HL-60 (cell line): ENCODE measurements at regions not wholly inside any gene's neighbourhood (a gene's known extent, or its start where the extent isn't known, plus 50 kb on each side); places are given as distances from the start of the nearest gene placed in this dataset.

Experiments used
- GABPA ChIP-seq: IDR thresholded peaks from 2 replicates; pipeline ENCODE4 v1.6.1; 2012; ENCODE audit warnings: low read depth
- POLR2AphosphoS5 ChIP-seq: IDR thresholded peaks from 2 replicates; pipeline ENCODE4 v1.6.1; 2012; ENCODE audit warnings: low read depth
- SPI1 ChIP-seq: IDR thresholded peaks from 2 replicates; pipeline ENCODE4 v1.6.1; 2012; ENCODE audit warnings: low read depth, mild to moderate bottlenecking, borderline replicate concordance
- TF ChIP-seq, protein P1 (sequence below): IDR thresholded peaks from one replicate; pipeline ENCODE4 v1.5.1; 2011; ENCODE audit warnings: low read length, control low read depth, inconsistent platforms; ENCODE audit not compliant: insufficient read depth
- TF ChIP-seq, protein P2 (sequence below): IDR thresholded peaks from 2 replicates; pipeline ENCODE4 v1.6.1; 2012; ENCODE audit warnings: low read depth; ENCODE audit not compliant: insufficient replicate concordance

DNA sequence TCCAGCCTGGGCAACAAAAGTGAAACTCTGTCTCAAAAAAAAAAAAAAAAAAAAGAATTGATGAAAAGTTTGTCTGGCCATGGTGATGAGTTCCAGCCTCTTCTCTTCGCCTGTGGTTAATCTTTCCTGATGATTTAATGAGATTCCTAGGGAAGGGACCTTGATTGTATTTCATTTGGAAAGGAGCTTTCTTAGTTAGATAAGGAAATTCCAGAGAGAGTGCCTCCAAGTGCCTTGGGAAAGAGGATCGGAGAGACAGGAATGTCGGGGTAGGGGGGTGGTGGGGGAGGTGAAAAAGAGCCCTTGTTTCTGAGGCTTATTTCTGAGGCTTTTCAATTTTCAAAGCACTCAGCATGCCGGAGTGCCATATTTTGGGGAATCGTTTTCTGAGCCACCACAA lies 93.2 kb upstream of the SIAH1 start:
- TF ChIP-seq, protein P1, sequence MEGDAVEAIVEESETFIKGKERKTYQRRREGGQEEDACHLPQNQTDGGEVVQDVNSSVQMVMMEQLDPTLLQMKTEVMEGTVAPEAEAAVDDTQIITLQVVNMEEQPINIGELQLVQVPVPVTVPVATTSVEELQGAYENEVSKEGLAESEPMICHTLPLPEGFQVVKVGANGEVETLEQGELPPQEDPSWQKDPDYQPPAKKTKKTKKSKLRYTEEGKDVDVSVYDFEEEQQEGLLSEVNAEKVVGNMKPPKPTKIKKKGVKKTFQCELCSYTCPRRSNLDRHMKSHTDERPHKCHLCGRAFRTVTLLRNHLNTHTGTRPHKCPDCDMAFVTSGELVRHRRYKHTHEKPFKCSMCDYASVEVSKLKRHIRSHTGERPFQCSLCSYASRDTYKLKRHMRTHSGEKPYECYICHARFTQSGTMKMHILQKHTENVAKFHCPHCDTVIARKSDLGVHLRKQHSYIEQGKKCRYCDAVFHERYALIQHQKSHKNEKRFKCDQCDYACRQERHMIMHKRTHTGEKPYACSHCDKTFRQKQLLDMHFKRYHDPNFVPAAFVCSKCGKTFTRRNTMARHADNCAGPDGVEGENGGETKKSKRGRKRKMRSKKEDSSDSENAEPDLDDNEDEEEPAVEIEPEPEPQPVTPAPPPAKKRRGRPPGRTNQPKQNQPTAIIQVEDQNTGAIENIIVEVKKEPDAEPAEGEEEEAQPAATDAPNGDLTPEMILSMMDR = no peak
- TF ChIP-seq SPI1 (no peak), GABPA (no peak), POLR2AphosphoS5 (no peak)
- TF ChIP-seq, protein P2, sequence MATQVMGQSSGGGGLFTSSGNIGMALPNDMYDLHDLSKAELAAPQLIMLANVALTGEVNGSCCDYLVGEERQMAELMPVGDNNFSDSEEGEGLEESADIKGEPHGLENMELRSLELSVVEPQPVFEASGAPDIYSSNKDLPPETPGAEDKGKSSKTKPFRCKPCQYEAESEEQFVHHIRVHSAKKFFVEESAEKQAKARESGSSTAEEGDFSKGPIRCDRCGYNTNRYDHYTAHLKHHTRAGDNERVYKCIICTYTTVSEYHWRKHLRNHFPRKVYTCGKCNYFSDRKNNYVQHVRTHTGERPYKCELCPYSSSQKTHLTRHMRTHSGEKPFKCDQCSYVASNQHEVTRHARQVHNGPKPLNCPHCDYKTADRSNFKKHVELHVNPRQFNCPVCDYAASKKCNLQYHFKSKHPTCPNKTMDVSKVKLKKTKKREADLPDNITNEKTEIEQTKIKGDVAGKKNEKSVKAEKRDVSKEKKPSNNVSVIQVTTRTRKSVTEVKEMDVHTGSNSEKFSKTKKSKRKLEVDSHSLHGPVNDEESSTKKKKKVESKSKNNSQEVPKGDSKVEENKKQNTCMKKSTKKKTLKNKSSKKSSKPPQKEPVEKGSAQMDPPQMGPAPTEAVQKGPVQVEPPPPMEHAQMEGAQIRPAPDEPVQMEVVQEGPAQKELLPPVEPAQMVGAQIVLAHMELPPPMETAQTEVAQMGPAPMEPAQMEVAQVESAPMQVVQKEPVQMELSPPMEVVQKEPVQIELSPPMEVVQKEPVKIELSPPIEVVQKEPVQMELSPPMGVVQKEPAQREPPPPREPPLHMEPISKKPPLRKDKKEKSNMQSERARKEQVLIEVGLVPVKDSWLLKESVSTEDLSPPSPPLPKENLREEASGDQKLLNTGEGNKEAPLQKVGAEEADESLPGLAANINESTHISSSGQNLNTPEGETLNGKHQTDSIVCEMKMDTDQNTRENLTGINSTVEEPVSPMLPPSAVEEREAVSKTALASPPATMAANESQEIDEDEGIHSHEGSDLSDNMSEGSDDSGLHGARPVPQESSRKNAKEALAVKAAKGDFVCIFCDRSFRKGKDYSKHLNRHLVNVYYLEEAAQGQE = no peak
